ENCODE measurements at regions not wholly inside any gene's neighbourhood (a gene's known extent, or its start where the extent isn't known, plus 50 kb on each side); places are given as distances from the start of the nearest gene placed in this dataset.

- no peak for DNase-seq (ENCODE audit: low read depth)
Measured at GRCh38 chr4:137632842-137633241, 100.5 kb upstream of the PCDH18 start.

GRCh38 chr4:137631605-137632004 lies 99.3 kb upstream of the PCDH18 start:
- DNase-seq (ENCODE audit: low read depth), result no peak

GRCh38 chr4:137630252-137630651 lies 98.0 kb upstream of the PCDH18 start:
- DNase-seq (ENCODE audit: low read depth), result no peak

GRCh38 chr4:137627739-137628460 lies 95.6 kb upstream of the PCDH18 start:
- peak; percentile 7 for DNase-seq (ENCODE audit: low read depth)

- no peak for DNase-seq (ENCODE audit: low read depth)
Measured at GRCh38 chr4:137626942-137627738, 94.8 kb upstream of the PCDH18 start.

GRCh38 chr4:137623013-137623412 lies 90.7 kb upstream of the PCDH18 start:
- no peak for DNase-seq (ENCODE audit: low read depth)

- DNase-seq (ENCODE audit: low read depth), result no peak
Measured at GRCh38 chr4:137621056-137621455, 88.8 kb upstream of the PCDH18 start.

GRCh38 chr4:137614491-137614890 lies 82.2 kb upstream of the PCDH18 start:
- peak; percentile 65 for DNase-seq (ENCODE audit: low read depth)

- no peak for DNase-seq (ENCODE audit: low read depth)
Measured at GRCh38 chr4:137611998-137612700, 79.9 kb upstream of the PCDH18 start.

- DNase-seq (ENCODE audit: low read depth), result no peak
Measured at GRCh38 chr4:137610960-137611359, 78.7 kb upstream of the PCDH18 start.

GRCh38 chr4:137609718-137610430 lies 77.6 kb upstream of the PCDH18 start:
- DNase-seq (ENCODE audit: low read depth), result peak; percentile 72

GRCh38 chr4:137608085-137608484 lies 75.8 kb upstream of the PCDH18 start:
- peak; percentile 44 for DNase-seq (ENCODE audit: low read depth)

- no peak for DNase-seq (ENCODE audit: low read depth)
Measured at GRCh38 chr4:137602436-137602835, 70.1 kb upstream of the PCDH18 start.

- no peak for DNase-seq (ENCODE audit: low read depth)
Measured at GRCh38 chr4:137601934-137602333, 69.6 kb upstream of the PCDH18 start.

- peak; percentile 27 for DNase-seq (ENCODE audit: low read depth)
Measured at GRCh38 chr4:137599734-137600133, 67.4 kb upstream of the PCDH18 start.

- no peak for DNase-seq (ENCODE audit: low read depth)
Measured at GRCh38 chr4:137597752-137598430, 65.6 kb upstream of the PCDH18 start.

GRCh38 chr4:137587796-137588195 lies 55.5 kb upstream of the PCDH18 start:
- no peak for DNase-seq (ENCODE audit: low read depth)

- peak; percentile 27 for DNase-seq (ENCODE audit: low read depth)
Measured at GRCh38 chr4:137583671-137584070, 51.4 kb upstream of the PCDH18 start.
